IMR-90 (cell line): ENCODE measurements at regions not wholly inside any gene's neighbourhood (a gene's known extent, or its start where the extent isn't known, plus 50 kb on each side); places are given as distances from the start of the nearest gene placed in this dataset.

Experiments
- ATAC-seq: fragments of 200-7000 bp; cut with Tn5 transposase; 2 replicates; pipeline ENCODE4 v1.9.1; 2020; ENCODE audit warnings: low read depth, mild to moderate bottlenecking, moderate library complexity
- BruUV-seq: library from RNA; stranded (reverse); fragments of 400-500 nt; replicated peaks from 2 replicates; lab custom pipeline; 2021; lab: Mats Ljungman, UMichigan
- CTCF ChIA-PET: fragments of 300-600 bp; formaldehyde crosslinking; extraction: SDS; loops from one replicate; lab custom pipeline; 2021; ENCODE audit warnings: antibody characterized with exemption; lab: Yijun Ruan, JAX
- POLR2A ChIA-PET: fragments of 300-600 bp; sonication (Branson Sonifier 250); formaldehyde crosslinking; loops from one replicate; lab custom pipeline; 2022; ENCODE audit warnings: antibody characterized with exemption; ENCODE audit not compliant: unreplicated experiment; lab: Charles Lee
- DNase-seq: peaks from one replicate; pipeline ENCODE4 v3.0.0; 2013
- H2AFZ ChIP-seq: replicated peaks from 2 replicates; pipeline ENCODE3; 2013; ENCODE audit warnings: low read length, mild to moderate bottlenecking; ENCODE audit not compliant: poor library complexity
- H2AK5ac ChIP-seq: 2 replicates; pipeline ENCODE4 v1.6.1; 2013; ENCODE audit warnings: low read depth, low read length, inconsistent platforms
- H2AK9ac ChIP-seq: replicated peaks from 2 replicates; pipeline ENCODE3; 2013; ENCODE audit warnings: mild to moderate bottlenecking, low read depth, low read length, moderate library complexity; ENCODE audit not compliant: poor library complexity
- H2BK120ac ChIP-seq: 2 replicates; pipeline ENCODE4 v1.6.1; 2013; ENCODE audit warnings: low read depth, low read length, inconsistent platforms
- H2BK15ac ChIP-seq: 3 replicates; pipeline ENCODE4 v1.6.1; 2013; ENCODE audit warnings: low read depth, low read length, inconsistent platforms
- H2BK20ac ChIP-seq: 2 replicates; pipeline ENCODE4 v1.6.1; 2013; ENCODE audit warnings: low read depth, mild to moderate bottlenecking, inconsistent platforms, low read length, moderate library complexity
- H2BK5ac ChIP-seq: 2 replicates; pipeline ENCODE4 v1.6.1; 2013; ENCODE audit warnings: mild to moderate bottlenecking, low read depth, low read length, inconsistent platforms; ENCODE audit not compliant: poor library complexity, severe bottlenecking
- H3K14ac ChIP-seq: replicated peaks from 2 replicates; pipeline ENCODE4 v1.6.1; 2013; ENCODE audit warnings: low read depth, low read length, inconsistent platforms
- H3K18ac ChIP-seq: 2 replicates; pipeline ENCODE4 v1.6.1; 2013; ENCODE audit warnings: low read depth, low read length, control low read depth
- H3K23ac ChIP-seq: 2 replicates; pipeline ENCODE4 v1.6.1; 2013; ENCODE audit warnings: low read depth, low read length, inconsistent platforms
- H3K27ac ChIP-seq: 2 replicates; pipeline ENCODE4 v1.5.1; 2013; ENCODE audit warnings: mild to moderate bottlenecking, control low read depth, low read length; ENCODE audit not compliant: insufficient read depth
- H3K27me3 ChIP-seq: 2 replicates; pipeline ENCODE4 v1.6.1; 2013; ENCODE audit warnings: low read length; ENCODE audit not compliant: control insufficient read depth, insufficient read depth
- H3K36me3 ChIP-seq: 2 replicates; pipeline ENCODE4 v1.6.1; 2013; ENCODE audit warnings: low read length, mixed read lengths; ENCODE audit not compliant: control insufficient read depth, insufficient read depth
- H3K4ac ChIP-seq: 2 replicates; pipeline ENCODE4 v1.6.1; 2013; ENCODE audit warnings: low read depth, low read length, inconsistent platforms
- H3K4me1 ChIP-seq: 2 replicates; pipeline ENCODE4 v1.6.1; 2013; ENCODE audit warnings: low read length, mixed read lengths; ENCODE audit not compliant: control insufficient read depth, insufficient read depth
- H3K4me2 ChIP-seq: 2 replicates; pipeline ENCODE4 v1.6.1; 2013; ENCODE audit warnings: low read depth, mild to moderate bottlenecking, control low read depth, low read length, moderate library complexity
- H3K4me3 ChIP-seq: 2 replicates; pipeline ENCODE4 v1.5.1; 2013; ENCODE audit warnings: low read depth, mild to moderate bottlenecking, control low read depth, low read length, moderate library complexity; ENCODE audit not compliant: insufficient read depth
- H3K56ac ChIP-seq: 2 replicates; pipeline ENCODE4 v1.6.1; 2013; ENCODE audit warnings: low read length, inconsistent platforms; ENCODE audit not compliant: insufficient read depth; ENCODE audit errors: extremely low read depth
- H3K79me1 ChIP-seq, 2 experiments: 2 replicates each; pipeline ENCODE4 v1.6.1; 2013; ENCODE audit warnings: low read length in 2 of 2, inconsistent platforms in 1 of 2, low read depth in 1 of 2
- H3K9ac ChIP-seq: 2 replicates; pipeline ENCODE4 v1.6.1; 2013; ENCODE audit warnings: low read depth, low read length, control low read depth
- H3K9me1 ChIP-seq: 2 replicates; pipeline ENCODE4 v1.6.1; 2013; ENCODE audit warnings: low read length, inconsistent platforms; ENCODE audit not compliant: insufficient read depth
- H3K9me3 ChIP-seq: 2 replicates; pipeline ENCODE4 v1.6.1; 2013; ENCODE audit warnings: low read length; ENCODE audit not compliant: control insufficient read depth, insufficient read depth
- H4K20me1 ChIP-seq: 2 replicates; pipeline ENCODE4 v1.6.1; 2013; ENCODE audit warnings: low read length, inconsistent platforms; ENCODE audit not compliant: insufficient read depth
- H4K5ac ChIP-seq: 2 replicates; pipeline ENCODE4 v1.6.1; 2013; ENCODE audit warnings: mild to moderate bottlenecking, low read depth, low read length, control low read depth
- H4K8ac ChIP-seq, 2 experiments: 2 replicates each; pipeline ENCODE4 v1.6.1; 2013; ENCODE audit warnings: low read depth in 2 of 2, low read length in 2 of 2, control low read depth in 1 of 2, inconsistent platforms in 1 of 2
- H4K91ac ChIP-seq: 2 replicates; pipeline ENCODE4 v1.6.1; 2013; ENCODE audit warnings: low read depth, low read length, inconsistent platforms; ENCODE audit not compliant: insufficient read depth
- BHLHE40 ChIP-seq: fragments of 150-350 bp; IDR thresholded peaks from 2 replicates; pipeline ENCODE4 v1.6.1; 2016; ENCODE audit warnings: mild to moderate bottlenecking, low read depth, low read length
- CEBPB ChIP-seq: IDR thresholded peaks from 2 replicates; pipeline ENCODE4 v1.6.1; 2012; ENCODE audit warnings: low read depth, low read length, improper control_type of control experiment
- CHD1 ChIP-seq: IDR thresholded peaks from 2 replicates; pipeline ENCODE4 v1.6.1; 2012; ENCODE audit warnings: low read depth, low read length, improper control_type of control experiment
- CTCF ChIP-seq: conservative IDR thresholded peaks from 2 replicates; pipeline ENCODE4 v1.5.1; 2012; ENCODE audit warnings: mild to moderate bottlenecking, low read depth, low read length, improper control_type of control experiment
- ELK1 ChIP-seq: fragments of 150-350 bp; IDR thresholded peaks from 2 replicates; pipeline ENCODE4 v1.6.1; 2016; ENCODE audit warnings: low read depth, mild to moderate bottlenecking, low read length, moderate library complexity, borderline replicate concordance
- FOS ChIP-seq: fragments of 150-350 bp; IDR thresholded peaks from 2 replicates; pipeline ENCODE4 v1.6.1; 2016; ENCODE audit warnings: low read depth, low read length
- MAFK ChIP-seq: IDR thresholded peaks from 2 replicates; pipeline ENCODE4 v1.6.1; 2012; ENCODE audit warnings: low read depth, low read length, improper control_type of control experiment
- MAZ ChIP-seq: IDR thresholded peaks from 2 replicates; pipeline ENCODE4 v1.6.1; 2012; ENCODE audit warnings: low read depth, mild to moderate bottlenecking, low read length, improper control_type of control experiment, moderate library complexity, borderline replicate concordance
- MXI1 ChIP-seq: IDR thresholded peaks from 2 replicates; pipeline ENCODE4 v1.6.1; 2012; ENCODE audit warnings: low read depth, mild to moderate bottlenecking, low read length, moderate library complexity, borderline replicate concordance
- NFE2L2 ChIP-seq: fragments of 150-350 bp; IDR thresholded peaks from 2 replicates; pipeline ENCODE4 v1.6.1; 2016; ENCODE audit warnings: low read depth, mild to moderate bottlenecking, low read length
- POLR2A ChIP-seq: IDR thresholded peaks from 2 replicates; pipeline ENCODE4 v1.6.1; 2012; ENCODE audit warnings: mild to moderate bottlenecking, low read depth, low read length
- RAD21 ChIP-seq: IDR thresholded peaks from 2 replicates; pipeline ENCODE4 v1.6.1; 2012; ENCODE audit warnings: low read length, improper control_type of control experiment
- RCOR1 ChIP-seq: IDR thresholded peaks from 2 replicates; pipeline ENCODE4 v1.6.1; 2012; ENCODE audit warnings: mild to moderate bottlenecking, low read length, improper control_type of control experiment; ENCODE audit not compliant: insufficient replicate concordance
- RFX5 ChIP-seq: IDR thresholded peaks from 2 replicates; pipeline ENCODE4 v1.8.0; 2012; ENCODE audit warnings: low read depth, mild to moderate bottlenecking, low read length, moderate library complexity
- SMC3 ChIP-seq: fragments of 150-350 bp; IDR thresholded peaks from 2 replicates; pipeline ENCODE4 v1.6.1; 2016; ENCODE audit warnings: low read depth, mild to moderate bottlenecking, antibody characterized with exemption, low read length, moderate library complexity
- USF2 ChIP-seq: fragments of 150-350 bp; IDR thresholded peaks from 2 replicates; pipeline ENCODE4 v1.6.1; 2017; ENCODE audit warnings: mild to moderate bottlenecking, antibody characterized with exemption, low read length, low read depth
- WGBS, 2 experiments: methylation state at CpG; one replicate each; pipeline versions ENCODE4 v1.1.5 to v1.1.7; 2013; ENCODE audit warnings: missing lambda C conversion rate in 2 of 2; ENCODE audit not compliant: insufficient read length in 1 of 2; ENCODE audit errors: extremely low coverage in 2 of 2; 5-methylcytosine and 5-hydroxymethylcytosine counted together
- dilution Hi-C: fragments of 300-500 bp; cut with HindIII; formaldehyde crosslinking; loops from one replicate; pipeline ENCODE4 v1.14.3; 2018; ENCODE audit warnings: low sequenced_read_pairs; ENCODE audit not compliant: unreplicated experiment
- in situ Hi-C: fragments of 300-500 bp; cut with MboI; formaldehyde crosslinking; loops from 3 replicates; pipeline ENCODE4 v1.14.3; 2019; ENCODE audit warnings: low sequenced_read_pairs, inconsistent platforms, mixed read lengths
- intact Hi-C: fragments of 100-400 bp; cut with micrococcal nuclease; formaldehyde crosslinking; loops from 2 replicates; pipeline ENCODE4 v1.10.0; 2022

- H4K8ac ChIP-seq: no peak overlapping the region
- no peaks in the 10 kb centered on the region for H3K9me1 ChIP-seq
- H2BK20ac ChIP-seq: no peak overlapping the region
- H3K27ac ChIP-seq: no peak overlapping the region
- H2AK9ac ChIP-seq: no peak overlapping the region
- H3K79me1 ChIP-seq: no peaks in the 10 kb centered on the region
- dilution Hi-C loops (no loop called here), intact Hi-C loops (no loop called here), in situ Hi-C loops (no loop called here)
- no peak overlapping the region for H2BK15ac ChIP-seq
- H3K9me3 ChIP-seq: no peaks in the 10 kb centered on the region
- no peak overlapping the region for H3K23ac ChIP-seq
- H2AFZ ChIP-seq: no peak overlapping the region
- no peak overlapping the region for H3K14ac ChIP-seq
- WGBS, 2 experiments: no CpG with 5 or more reads among the region's 1 CpG
- no peak overlapping the region for H4K91ac ChIP-seq
- DNase-seq (no peak), ATAC-seq (no peak)
- H4K5ac ChIP-seq: no peak overlapping the region
- POLR2A ChIA-PET: no interaction called here
- H2BK120ac ChIP-seq: no peak overlapping the region
- no peak overlapping the region for H3K9ac ChIP-seq
- no peak overlapping the region for H2AK5ac ChIP-seq
- H2BK5ac ChIP-seq: no peak overlapping the region
- H3K27me3 ChIP-seq: no peaks in the 10 kb centered on the region
- no peaks in the 10 kb centered on the region for H3K4me1 ChIP-seq
- no peak overlapping the region for H3K18ac ChIP-seq
- H3K4ac ChIP-seq: no peak overlapping the region
- BruUV-seq: no TSS peak
- no peaks in the 10 kb centered on the region for H4K20me1 ChIP-seq
- CTCF ChIA-PET: no interaction called here
- no peak overlapping the region for H3K4me2 ChIP-seq
- H3K36me3 ChIP-seq: no peaks in the 10 kb centered on the region
- TF ChIP-seq BHLHE40 (no peak), POLR2A (no peak), ELK1 (no peak), RFX5 (no peak), NFE2L2 (no peak), RAD21 (no peak), SMC3 (no peak), CEBPB (no peak), CTCF (no peak), FOS (no peak), CHD1 (no peak), RCOR1 (no peak), MAZ (no peak), MAFK (no peak), USF2 (no peak), MXI1 (no peak)
- no peak overlapping the region for H3K4me3 ChIP-seq
- no peak overlapping the region for H3K56ac ChIP-seq
These were observed 1530.9 kb upstream of the B3GALT2 start for GRCh38 chr1:194717334-194717733.
